ENCODE measurements at regions not wholly inside any gene's neighbourhood (a gene's known extent, or its start where the extent isn't known, plus 50 kb on each side); places are given as distances from the start of the nearest gene placed in this dataset.
"Not testable (repeated sequence)": the region's sequence is repeated elsewhere in the genome, so short reads cannot be mapped to it uniquely, and the experiment has no call there.

- no peak overlapping the region for H3K4me3 ChIP-seq (ENCODE audit: low read depth, low read length)
- H3K9me3 ChIP-seq (ENCODE audit: severe bottlenecking) = no peaks in the 10 kb centered on the region
- no peak for TF ChIP-seq CTCF (IDR thresholded peaks at IDR 0.05; ENCODE audit: low read depth, low read length)
- H3K27ac ChIP-seq = no peak overlapping the region
- H3K27me3 ChIP-seq (ENCODE audit: insufficient read depth, low read depth, severe bottlenecking) = no peaks in the 10 kb centered on the region
- DNase-seq = no peak
- no peaks in the 10 kb centered on the region for H3K36me3 ChIP-seq
These were observed 261.0 kb downstream of the PYDC2 start for GRCh38 chr3:191721990-191722389.

GRCh38 chr3:191727338-191727737 is 266.4 kb downstream of the PYDC2 start:
- no peak overlapping the region for H3K4me3 ChIP-seq (ENCODE audit: low read depth, low read length)
- no peaks in the 10 kb centered on the region for H3K36me3 ChIP-seq
- TF ChIP-seq CTCF (IDR thresholded peaks at IDR 0.05; ENCODE audit: low read depth, low read length) = no peak
- no peak for DNase-seq
- no peaks in the 10 kb centered on the region for H3K9me3 ChIP-seq (ENCODE audit: severe bottlenecking)
- H3K27ac ChIP-seq = no peak overlapping the region
- H3K27me3 ChIP-seq (ENCODE audit: insufficient read depth, low read depth, severe bottlenecking) = no peaks in the 10 kb centered on the region

- Histone ChIP-seq H3K36me3 (no peaks in the 10 kb centered on the region), H3K9me3 (ENCODE audit: severe bottlenecking) (no peaks in the 10 kb centered on the region), H3K4me3 (ENCODE audit: low read depth, low read length) (no peak overlapping the region), H3K27me3 (ENCODE audit: insufficient read depth, low read depth, severe bottlenecking) (no peaks in the 10 kb centered on the region), H3K27ac (no peak overlapping the region)
- no peak for TF ChIP-seq CTCF (IDR thresholded peaks at IDR 0.05; ENCODE audit: low read depth, low read length)
- DNase-seq = no peak
These were observed 267.2 kb downstream of the PYDC2 start for GRCh38 chr3:191728186-191728585.

- no peak for TF ChIP-seq CTCF (IDR thresholded peaks at IDR 0.05; ENCODE audit: low read depth, low read length)
- Histone ChIP-seq H3K27me3 (ENCODE audit: insufficient read depth, low read depth, severe bottlenecking) (no peaks in the 10 kb centered on the region), H3K27ac (no peak overlapping the region), H3K4me3 (ENCODE audit: low read depth, low read length) (no peak overlapping the region), H3K9me3 (ENCODE audit: severe bottlenecking) (no peaks in the 10 kb centered on the region), H3K36me3 (no peaks in the 10 kb centered on the region)
- no peak for DNase-seq
These were observed 276.8 kb downstream of the PYDC2 start for GRCh38 chr3:191737742-191738141.

- H3K27me3 ChIP-seq (ENCODE audit: insufficient read depth, low read depth, severe bottlenecking) = no peaks in the 10 kb centered on the region
- H3K27ac ChIP-seq = no peak overlapping the region
- no peak overlapping the region for H3K4me3 ChIP-seq (ENCODE audit: low read depth, low read length)
- no peak for DNase-seq
- no peaks in the 10 kb centered on the region for H3K9me3 ChIP-seq (ENCODE audit: severe bottlenecking)
- no peaks in the 10 kb centered on the region for H3K36me3 ChIP-seq
- no peak for TF ChIP-seq CTCF (IDR thresholded peaks at IDR 0.05; ENCODE audit: low read depth, low read length)
These were observed 279.7 kb downstream of the PYDC2 start for GRCh38 chr3:191740712-191741111.

GRCh38 chr3:191741847-191742350 is 280.9 kb downstream of the PYDC2 start:
- DNase-seq, H3K27ac ChIP-seq: not testable (repeated sequence)

More at GRCh38 chr3:191741847-191742350, 280.9 kb downstream of the PYDC2 start:
- not testable (repeated sequence) for H3K9me3 ChIP-seq (ENCODE audit: severe bottlenecking); H3K36me3 ChIP-seq; H3K4me3 ChIP-seq (ENCODE audit: low read depth, low read length); H3K27me3 ChIP-seq (ENCODE audit: insufficient read depth, low read depth, severe bottlenecking)
